BLaER1 (cell line): ENCODE measurements at regions not wholly inside any gene's neighbourhood (a gene's known extent, or its start where the extent isn't known, plus 50 kb on each side); places are given as distances from the start of the nearest gene placed in this dataset.

ENCODE experiments used
- H3K27ac ChIP-seq: shearing (Covaris generic); formaldehyde crosslinking; 2 replicates; pipeline ENCODE4 v1.8.1; 2022
- H3K27me3 ChIP-seq: shearing (Covaris generic); formaldehyde crosslinking; 2 replicates; pipeline ENCODE4 v1.8.1; 2022
- H3K36me3 ChIP-seq: shearing (Covaris generic); formaldehyde crosslinking; 2 replicates; pipeline ENCODE4 v1.8.1; 2022
- H3K4me1 ChIP-seq: shearing (Covaris generic); formaldehyde crosslinking; 2 replicates; pipeline ENCODE4 v1.8.1; 2022
- H3K4me2 ChIP-seq: shearing (Covaris generic); formaldehyde crosslinking; 2 replicates; pipeline ENCODE4 v1.8.1; 2022
- H3K4me3 ChIP-seq: shearing (Covaris generic); formaldehyde crosslinking; 2 replicates; pipeline ENCODE4 v1.8.1; 2022
- H3K9ac ChIP-seq: shearing (Covaris generic); formaldehyde crosslinking; 2 replicates; pipeline ENCODE4 v1.8.1; 2022
- H3K9me3 ChIP-seq: shearing (Covaris generic); formaldehyde crosslinking; 2 replicates; pipeline ENCODE4 v1.8.1; 2022
- H4K20me1 ChIP-seq: shearing (Covaris generic); formaldehyde crosslinking; 2 replicates; pipeline ENCODE4 v1.8.1; 2022
- Cebpa-rat ChIP-seq: shearing (Covaris generic); IDR thresholded peaks from 2 replicates; pipeline ENCODE4 v1.8.1; 2022

DNA sequence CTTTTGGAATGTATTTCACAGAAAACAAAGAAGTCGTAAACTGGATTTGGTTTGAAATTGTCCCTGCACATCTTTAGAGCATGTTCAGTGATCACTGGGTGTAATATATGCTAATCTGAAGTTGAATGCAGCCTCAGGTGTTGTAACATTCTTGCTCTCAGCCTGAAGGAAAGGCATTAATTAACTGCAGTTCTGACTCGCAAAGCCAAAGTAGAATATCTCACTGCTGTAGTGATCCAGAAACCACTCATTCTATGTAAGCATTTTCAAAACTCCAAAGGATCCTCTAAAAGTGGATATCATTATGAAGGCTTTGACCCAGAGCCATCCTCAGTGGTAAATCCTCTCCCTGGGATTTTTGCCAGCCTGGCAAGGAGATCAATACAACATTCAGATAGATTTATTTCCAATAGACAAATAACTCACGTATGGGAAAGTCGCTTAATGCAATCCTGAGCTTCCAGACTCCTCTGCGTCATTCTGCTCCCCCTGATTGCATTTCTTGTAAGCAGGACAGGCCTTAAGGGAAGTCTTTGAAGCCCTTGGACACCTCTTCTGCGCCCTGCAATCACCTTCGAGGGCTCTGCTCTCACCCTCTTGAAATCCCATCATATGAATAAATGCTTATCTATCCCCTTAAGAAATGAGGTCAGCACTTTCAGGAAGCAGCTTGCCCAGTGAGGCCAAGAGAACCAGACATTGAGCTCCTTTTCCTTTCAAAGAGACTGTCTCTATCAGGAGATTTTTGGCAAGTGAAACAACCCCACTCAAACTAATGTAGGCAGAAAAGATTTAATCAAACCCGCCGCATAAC lies 301.7 kb upstream of the NBEA start:
- no peak for TF ChIP-seq Cebpa-rat
- Histone ChIP-seq H3K27me3 (no peaks in the 10 kb centered on the region), H3K27ac (no peak overlapping the region), H3K4me1 (no peaks in the 10 kb centered on the region), H3K9me3 (no peaks in the 10 kb centered on the region), H3K9ac (no peak overlapping the region), H3K36me3 (no peaks in the 10 kb centered on the region), H4K20me1 (no peaks in the 10 kb centered on the region), H3K4me3 (no peak overlapping the region), H3K4me2 (no peak overlapping the region)

DNA sequence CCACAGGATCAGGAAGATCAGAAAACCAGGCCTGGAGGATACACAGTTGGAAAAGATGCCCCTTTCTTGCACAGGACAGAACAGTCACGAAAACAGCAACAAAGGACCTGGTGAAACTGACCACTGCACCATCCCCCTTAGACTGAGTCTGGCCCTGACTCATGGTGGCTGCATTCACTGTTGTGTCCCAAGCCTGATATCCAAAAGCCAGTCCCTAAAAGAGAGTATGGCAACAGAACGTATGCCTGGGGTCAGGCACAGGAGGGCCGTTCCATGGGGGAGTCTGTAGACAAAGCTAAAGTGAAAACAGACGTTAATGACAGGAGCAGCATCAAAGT lies 301.1 kb upstream of the NBEA start:
- H3K36me3 ChIP-seq = no peaks in the 10 kb centered on the region
- H4K20me1 ChIP-seq = no peaks in the 10 kb centered on the region
- no peak for TF ChIP-seq Cebpa-rat
- H3K4me1 ChIP-seq = no peaks in the 10 kb centered on the region
- H3K4me3 ChIP-seq = no peak overlapping the region
- H3K9ac ChIP-seq = no peak overlapping the region
- no peaks in the 10 kb centered on the region for H3K27me3 ChIP-seq
- H3K27ac ChIP-seq = no peak overlapping the region
- no peaks in the 10 kb centered on the region for H3K9me3 ChIP-seq
- H3K4me2 ChIP-seq = no peak overlapping the region

DNA sequence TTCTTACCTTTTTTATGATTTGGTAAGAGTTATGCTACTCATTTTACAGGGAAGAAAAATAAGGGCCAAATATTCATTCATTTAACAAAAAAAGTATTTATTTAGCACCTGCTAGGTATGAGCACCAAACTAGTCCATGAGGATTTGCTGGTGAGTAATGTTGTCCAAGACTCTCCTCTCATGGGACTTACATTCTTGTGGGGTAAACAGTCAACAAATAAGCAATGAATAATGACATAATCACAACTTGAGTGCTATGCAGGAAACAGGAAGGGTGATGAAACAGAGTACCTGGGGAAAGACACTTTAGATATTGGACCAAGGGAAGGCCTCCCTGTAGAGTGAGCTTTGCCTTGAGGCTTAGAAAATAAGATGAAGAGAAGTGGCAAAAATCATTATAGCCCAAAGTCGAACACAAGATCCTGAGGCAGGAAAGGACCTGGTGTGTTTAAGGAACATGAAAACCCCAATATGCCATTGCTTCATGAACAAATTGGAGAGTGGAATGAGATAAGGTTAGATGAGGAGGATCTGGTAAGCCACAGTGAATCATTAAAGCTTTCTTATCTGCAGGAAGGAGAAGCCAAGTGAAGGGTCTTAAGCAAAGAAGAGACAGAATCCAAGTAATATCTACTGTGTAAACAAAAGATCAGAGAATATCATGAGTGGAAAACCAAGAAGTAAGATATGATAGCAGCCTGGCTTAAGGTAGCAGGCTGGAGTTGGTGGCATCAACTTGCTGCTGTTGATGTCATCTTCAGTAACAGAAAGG lies 294.5 kb upstream of the NBEA start:
- peaks cover 4% of the 10 kb centered on the region; the same call in 1 of the 2 replicates for H3K9me3 ChIP-seq
- no peaks in the 10 kb centered on the region for H4K20me1 ChIP-seq
- H3K9ac ChIP-seq = no peak overlapping the region
- no peaks in the 10 kb centered on the region for H3K4me1 ChIP-seq
- H3K27me3 ChIP-seq = no peaks in the 10 kb centered on the region
- TF ChIP-seq Cebpa-rat = no peak
- no peaks in the 10 kb centered on the region for H3K36me3 ChIP-seq
- H3K4me3 ChIP-seq = no peak overlapping the region
- no peak overlapping the region for H3K4me2 ChIP-seq
- no peak overlapping the region for H3K27ac ChIP-seq

DNA sequence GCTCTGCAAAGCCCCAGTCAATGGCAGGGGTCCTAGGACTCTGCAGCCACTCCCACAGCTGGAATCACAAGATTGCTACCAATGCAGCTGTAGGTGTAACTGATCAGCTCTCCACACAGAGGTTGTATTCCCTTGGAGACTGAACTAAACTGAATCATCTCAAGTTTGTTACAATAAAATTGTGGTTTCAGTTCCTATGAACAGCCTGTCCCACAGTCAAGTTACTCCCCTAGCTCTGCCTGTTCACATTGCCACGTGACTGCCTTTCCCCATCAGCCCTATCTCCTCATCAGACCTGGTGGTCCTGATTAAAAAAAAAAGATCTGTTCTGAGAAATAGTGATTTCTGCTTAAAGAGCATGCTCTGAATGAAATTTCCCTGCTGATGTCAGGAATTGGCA lies 287.9 kb upstream of the NBEA start:
- H3K4me2 ChIP-seq = no peak overlapping the region

DNA sequence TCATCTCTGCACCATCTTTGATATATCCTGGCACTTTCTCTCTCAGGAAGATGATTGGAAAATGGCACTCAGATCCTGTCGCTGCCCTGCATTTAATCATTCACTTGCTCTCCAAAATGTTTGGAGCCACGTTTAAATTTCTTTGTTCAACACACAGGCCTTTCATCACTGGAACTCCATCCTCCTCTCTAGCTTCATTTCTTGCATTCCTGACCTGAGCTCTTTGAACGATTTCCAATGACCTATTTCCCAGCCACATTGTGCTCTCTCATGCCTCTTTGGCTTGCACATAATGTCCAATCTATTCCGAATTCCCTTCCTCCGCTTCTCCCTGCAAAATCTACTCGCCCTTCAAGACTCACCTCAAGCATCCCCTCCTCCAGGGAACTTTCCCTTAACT lies 287.4 kb upstream of the NBEA start:
- no peaks in the 10 kb centered on the region for H3K27me3 ChIP-seq
- no peak overlapping the region for H3K4me2 ChIP-seq
- H3K4me1 ChIP-seq = no peaks in the 10 kb centered on the region
- no peak overlapping the region for H3K4me3 ChIP-seq
- no peaks in the 10 kb centered on the region for H4K20me1 ChIP-seq
- no peak overlapping the region for H3K9ac ChIP-seq
- peaks cover 4% of the 10 kb centered on the region; the same call in 1 of the 2 replicates for H3K9me3 ChIP-seq
- no peaks in the 10 kb centered on the region for H3K36me3 ChIP-seq
- no peak for TF ChIP-seq Cebpa-rat
- no peak overlapping the region for H3K27ac ChIP-seq

More for the DNA sequence above, 287.9 kb upstream of the NBEA start:
- Histone ChIP-seq H3K4me3 (no peak overlapping the region), H3K36me3 (no peaks in the 10 kb centered on the region), H4K20me1 (no peaks in the 10 kb centered on the region), H3K9ac (no peak overlapping the region), H3K27ac (no peak overlapping the region), H3K4me1 (no peaks in the 10 kb centered on the region), H3K27me3 (no peaks in the 10 kb centered on the region), H3K9me3 (peaks cover 4% of the 10 kb centered on the region; the same call in 1 of the 2 replicates)
- no peak for TF ChIP-seq Cebpa-rat

DNA sequence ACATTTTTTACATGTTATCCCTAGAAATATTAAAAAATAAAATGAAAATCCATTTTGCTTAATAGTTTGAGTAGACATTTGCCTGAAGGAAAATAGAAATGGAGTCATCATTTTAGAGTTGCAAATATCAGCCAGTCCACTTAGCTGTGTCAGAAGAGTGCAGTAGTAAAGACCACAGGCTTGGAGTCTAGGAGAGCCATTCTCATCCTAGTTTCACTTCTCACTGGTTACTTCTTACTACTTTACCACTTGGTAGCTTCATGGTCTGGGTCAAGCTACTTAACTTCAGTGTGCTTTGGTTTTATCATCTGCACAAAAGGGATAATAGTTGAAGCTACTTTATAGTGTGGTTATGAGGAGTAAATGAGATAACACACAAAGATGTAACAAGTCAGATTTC lies 286.5 kb upstream of the NBEA start:
- no peak overlapping the region for H3K9ac ChIP-seq
- H3K27ac ChIP-seq = no peak overlapping the region
- H3K36me3 ChIP-seq = no peaks in the 10 kb centered on the region
- no peak overlapping the region for H3K4me3 ChIP-seq
- TF ChIP-seq Cebpa-rat = no peak
- H4K20me1 ChIP-seq = no peaks in the 10 kb centered on the region
- H3K4me2 ChIP-seq = no peak overlapping the region
- no peaks in the 10 kb centered on the region for H3K27me3 ChIP-seq
- H3K4me1 ChIP-seq = no peaks in the 10 kb centered on the region
- peaks cover 4% of the 10 kb centered on the region; the same call in 1 of the 2 replicates for H3K9me3 ChIP-seq

DNA sequence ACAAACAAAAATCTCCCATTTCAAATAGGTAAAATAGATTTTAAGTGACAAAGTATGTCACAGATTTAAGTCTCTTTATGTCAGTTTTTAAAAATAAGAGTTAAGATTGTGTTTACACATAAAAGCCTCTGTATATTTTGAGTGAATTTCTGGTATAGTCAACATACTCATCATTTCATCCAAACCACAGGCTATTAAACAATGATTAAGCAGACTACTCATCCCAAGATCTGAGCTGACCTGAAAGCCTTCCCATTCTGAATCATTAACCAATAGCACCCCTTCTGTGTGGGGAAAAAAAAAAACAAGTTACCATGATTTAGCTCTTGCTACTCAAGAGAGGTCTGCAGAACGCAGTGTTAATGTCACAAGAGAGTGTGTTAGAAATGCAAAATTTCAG lies 284.4 kb upstream of the NBEA start:
- H3K9ac ChIP-seq = no peak overlapping the region
- H4K20me1 ChIP-seq = no peaks in the 10 kb centered on the region
- no peaks in the 10 kb centered on the region; the same call in 1 of the 2 replicates for H3K9me3 ChIP-seq
- H3K4me1 ChIP-seq = no peaks in the 10 kb centered on the region
- no peak overlapping the region for H3K4me2 ChIP-seq
- TF ChIP-seq Cebpa-rat = no peak
- no peaks in the 10 kb centered on the region for H3K27me3 ChIP-seq
- H3K27ac ChIP-seq = no peak overlapping the region
- no peaks in the 10 kb centered on the region for H3K36me3 ChIP-seq
- no peak overlapping the region for H3K4me3 ChIP-seq

DNA sequence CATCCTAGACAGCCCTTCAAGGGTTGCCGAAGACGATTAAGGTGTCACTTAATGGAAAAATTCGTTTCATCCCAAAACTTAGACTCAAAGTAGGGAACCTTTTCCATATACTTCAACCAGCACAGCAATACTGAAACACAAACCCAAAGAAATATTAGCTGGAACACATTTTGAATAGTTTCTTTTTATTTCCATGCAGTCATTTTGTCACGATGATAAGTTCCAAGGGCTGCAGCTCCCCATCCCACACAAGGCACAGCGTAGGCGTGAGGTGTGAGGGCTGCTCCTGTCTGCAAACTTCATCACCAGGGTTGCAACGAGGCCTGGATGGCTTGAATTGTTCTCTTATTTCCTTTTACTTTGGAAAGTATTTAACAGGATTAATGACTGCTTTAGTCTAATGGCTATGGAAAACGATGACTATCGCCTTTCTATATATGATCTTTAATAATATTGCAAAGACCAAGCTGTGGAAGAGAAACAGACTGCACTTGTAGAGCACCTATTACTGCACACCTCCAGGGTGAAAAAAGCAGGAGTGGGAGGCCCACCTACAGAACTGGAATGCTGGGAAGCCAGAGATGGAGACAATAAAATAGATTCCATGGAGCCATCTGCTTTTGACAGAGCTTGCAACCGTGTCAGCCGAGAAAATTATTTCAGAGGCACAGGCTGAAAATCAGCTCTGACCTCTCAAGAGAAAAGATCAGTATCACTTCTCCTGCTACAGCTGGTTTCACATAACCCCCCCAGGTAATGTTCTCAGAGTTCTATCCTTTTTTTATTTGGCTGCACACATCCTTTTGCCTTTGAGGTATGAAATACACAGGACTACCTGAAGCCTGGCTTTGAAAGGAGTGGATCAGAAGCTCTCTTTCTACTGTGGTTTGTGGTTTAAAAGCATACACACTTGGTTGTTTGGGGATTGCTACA lies 274.5 kb upstream of the NBEA start:
- Histone ChIP-seq H3K27me3 (no peaks in the 10 kb centered on the region), H3K4me3 (no peak overlapping the region), H3K36me3 (no peaks in the 10 kb centered on the region), H3K9ac (no peak overlapping the region), H3K27ac (no peak overlapping the region), H3K9me3 (no peaks in the 10 kb centered on the region), H4K20me1 (no peaks in the 10 kb centered on the region), H3K4me2 (no peak overlapping the region), H3K4me1 (no peaks in the 10 kb centered on the region; the same call in 1 of the 2 replicates)
- TF ChIP-seq Cebpa-rat = no peak

DNA sequence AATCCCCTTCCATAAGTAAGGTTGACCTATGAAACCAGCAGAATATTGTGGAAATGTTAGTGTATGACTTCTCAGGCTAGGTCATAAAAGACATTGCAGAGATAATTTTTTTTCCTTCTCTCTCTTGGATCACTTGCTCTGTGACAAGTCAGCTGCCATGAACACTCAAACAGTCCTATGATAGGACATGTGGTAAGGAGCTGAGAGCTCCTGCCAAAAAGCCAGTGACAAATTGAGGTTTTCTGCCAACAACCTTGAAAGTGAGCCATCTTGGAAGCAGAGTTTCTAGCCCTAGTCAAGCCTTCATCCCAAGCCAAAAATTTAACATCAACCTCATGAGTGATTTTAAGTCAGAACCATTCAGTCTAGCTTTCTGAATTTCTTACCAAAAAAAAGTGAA lies 270.9 kb upstream of the NBEA start:
- no peaks in the 10 kb centered on the region for H3K27me3 ChIP-seq
- H3K9ac ChIP-seq = no peak overlapping the region
- no peak overlapping the region for H3K27ac ChIP-seq
- H3K9me3 ChIP-seq = no peaks in the 10 kb centered on the region
- no peak for TF ChIP-seq Cebpa-rat
- no peak overlapping the region for H3K4me2 ChIP-seq
- no peak overlapping the region for H3K4me3 ChIP-seq
- no peaks in the 10 kb centered on the region; the same call in 1 of the 2 replicates for H3K4me1 ChIP-seq
- H3K36me3 ChIP-seq = no peaks in the 10 kb centered on the region
- no peaks in the 10 kb centered on the region for H4K20me1 ChIP-seq
